HepG2 (cell line): ENCODE measurements at regions not wholly inside any gene's neighbourhood (a gene's known extent, or its start where the extent isn't known, plus 50 kb on each side); places are given as distances from the start of the nearest gene placed in this dataset.
A peak's percentile ranks its signal among the peaks of the same experiment; 100 is the strongest.

ENCODE experiments used
- ATAC-seq: fragments of 200-7000 bp; cut with Tn5 transposase; 3 replicates; pipeline ENCODE4 v1.9.1; 2020; ENCODE audit warnings: mild to moderate bottlenecking, moderate library complexity
- BruUV-seq: library from RNA; stranded (reverse); fragments of 400-500 nt; replicated peaks from 2 replicates; lab custom pipeline; 2021; lab: Mats Ljungman, UMichigan
- CTCF ChIA-PET: fragments of 300-600 bp; formaldehyde crosslinking; extraction: SDS; loops from one replicate; lab custom pipeline; 2021; ENCODE audit warnings: low total read pairs, inconsistent platforms, low intra/inter-chr PET ratio; lab: Yijun Ruan, JAX
- POLR2A ChIA-PET: fragments of 350-600 bp; sonication (Branson Sonifier 250); formaldehyde crosslinking; loops from one replicate; lab custom pipeline; 2020; ENCODE audit warnings: antibody characterized with exemption, inconsistent platforms; lab: Yijun Ruan, JAX
- DNase-seq: peaks from one replicate; pipeline ENCODE4 v3.0.0-alpha.2; 2015; ENCODE audit warnings: low spot score
- FAIRE-seq: peaks from 3 replicates; lab custom pipeline; 2011; peaks lifted over from hg19 to GRCh38; lab: Jason Lieb, UNC
- H2AFZ ChIP-seq: one replicate; pipeline ENCODE4 v1.6.1; 2011; ENCODE audit warnings: low read length, inconsistent platforms
- H3K27ac ChIP-seq: fragments of 300-600 bp; 3 replicates; pipeline ENCODE4 v1.8.0; 2011; ENCODE audit warnings: mixed run types, mild to moderate bottlenecking, mixed read lengths, low read length, inconsistent platforms; ENCODE audit not compliant: insufficient read depth; ENCODE audit errors: extremely low read length
- H3K27me3 ChIP-seq, 2 experiments: fragments of 200-600 bp in 1 of 2; 2 replicates in 1 of 2; 3 replicates in 1 of 2; pipeline versions ENCODE4 v1.6.0 to v1.8.0; 2011; ENCODE audit warnings: low read length in 2 of 2, mild to moderate bottlenecking in 2 of 2, moderate library complexity in 2 of 2, inconsistent platforms in 1 of 2; ENCODE audit not compliant: insufficient read depth in 2 of 2, control insufficient read depth in 1 of 2
- H3K36me3 ChIP-seq, 2 experiments: fragments of 200-600 bp in 1 of 2; replicated peaks in 1 of 2; 2 replicates in 1 of 2; 3 replicates in 1 of 2; pipeline versions ENCODE4 v1.5.1 to v1.8.0; 2011; ENCODE audit warnings: low read length in 2 of 2, inconsistent platforms in 1 of 2; ENCODE audit not compliant: insufficient read depth in 2 of 2, control insufficient read depth in 1 of 2
- H3K4me1 ChIP-seq: 2 replicates; pipeline ENCODE4 v1.5.1; 2012; ENCODE audit warnings: low read length, inconsistent platforms; ENCODE audit not compliant: insufficient read depth
- H3K4me2 ChIP-seq: 2 replicates; pipeline ENCODE4 v1.6.0; 2011; ENCODE audit warnings: low read depth, low read length, inconsistent platforms
- H3K4me3 ChIP-seq, 3 experiments: fragments of 200-600 bp in 1 of 3; sonication (generic), shearing (Covaris generic) in 1 of 3; replicated peaks in 1 of 3; 2 replicates each; pipeline ENCODE4 v1.5.1; 2011 to 2016; ENCODE audit warnings: low read length in 3 of 3, inconsistent platforms in 2 of 3, low read depth in 2 of 3, mild to moderate bottlenecking in 2 of 3, control low read depth in 1 of 3, mixed read lengths in 1 of 3; ENCODE audit not compliant: insufficient read depth in 1 of 3
- H3K79me2 ChIP-seq: one replicate; pipeline ENCODE4 v1.6.1; 2011; ENCODE audit warnings: low read length, inconsistent platforms; ENCODE audit not compliant: insufficient read depth
- H3K9ac ChIP-seq: 2 replicates; pipeline ENCODE4 v1.6.0; 2011; ENCODE audit warnings: mild to moderate bottlenecking, low read depth, low read length, inconsistent platforms; ENCODE audit not compliant: insufficient read depth
- H3K9me3 ChIP-seq: 2 replicates; pipeline ENCODE4 v1.5.1; 2012; ENCODE audit warnings: mild to moderate bottlenecking, low read length
- H4K20me1 ChIP-seq: 2 replicates; pipeline ENCODE4 v1.6.0; 2011; ENCODE audit warnings: inconsistent platforms, mild to moderate bottlenecking, low read length, moderate library complexity; ENCODE audit not compliant: insufficient read depth
- BCL3 ChIP-seq: sonication (generic); formaldehyde crosslinking; IDR thresholded peaks from 2 replicates; pipeline ENCODE4 v1.5.1; 2020; ENCODE audit warnings: mild to moderate bottlenecking, missing genetic modification reagents, moderate library complexity
- CTCF ChIP-seq: sonication (generic); formaldehyde crosslinking; IDR thresholded peaks from 2 replicates; pipeline ENCODE4 v1.5.0; 2020; ENCODE audit warnings: mild to moderate bottlenecking, missing genetic modification reagents, moderate library complexity
- DMTF1 ChIP-seq: sonication (generic); formaldehyde crosslinking; IDR thresholded peaks from 2 replicates; pipeline ENCODE4 v1.4.0; 2020; ENCODE audit warnings: mild to moderate bottlenecking, missing genetic modification reagents
- EEA1 ChIP-seq: sonication (generic); formaldehyde crosslinking; IDR thresholded peaks from 2 replicates; pipeline ENCODE4 v1.5.1; 2020; ENCODE audit warnings: mild to moderate bottlenecking, missing genetic modification reagents, borderline replicate concordance
- FLYWCH1 ChIP-seq: sonication (generic); formaldehyde crosslinking; IDR thresholded peaks from 2 replicates; pipeline ENCODE4 v1.8.1; 2023; ENCODE audit warnings: mild to moderate bottlenecking, missing genetic modification reagents
- FOSL2 ChIP-seq: sonication (generic); formaldehyde crosslinking; IDR thresholded peaks from 2 replicates; pipeline ENCODE4 v1.4.0; 2020; ENCODE audit warnings: missing genetic modification reagents
- HIVEP1 ChIP-seq: sonication (generic); formaldehyde crosslinking; IDR thresholded peaks from 2 replicates; pipeline ENCODE4 v1.4.0; 2020; ENCODE audit warnings: mild to moderate bottlenecking, missing genetic modification reagents
- JUNB ChIP-seq: sonication (generic); formaldehyde crosslinking; IDR thresholded peaks from 2 replicates; pipeline ENCODE4 v1.8.0; 2022; ENCODE audit warnings: missing genetic modification reagents, mild to moderate bottlenecking, borderline replicate concordance
- ZNF260 ChIP-seq: sonication (generic); formaldehyde crosslinking; IDR thresholded peaks from 2 replicates; pipeline ENCODE4 v1.4.0; 2020; ENCODE audit warnings: missing genetic modification reagents, low read depth, mild to moderate bottlenecking, borderline replicate concordance
- ZNF282 ChIP-seq: fragments of 450-650 bp; IDR thresholded peaks from 2 replicates; pipeline ENCODE4 v1.6.1; 2018; ENCODE audit not compliant: partially characterized antibody
- ZNF720 ChIP-seq: sonication (generic); formaldehyde crosslinking; IDR thresholded peaks from 2 replicates; pipeline ENCODE4 v1.4.0; 2020; ENCODE audit warnings: missing genetic modification reagents
- WGBS: methylation state at CpG from one replicate; pipeline ENCODE4 v1.1.6; 2017; ENCODE audit warnings: low lambda C conversion rate; 5-methylcytosine and 5-hydroxymethylcytosine counted together
- in situ Hi-C: cut with HindIII; loops from 2 replicates; pipeline ENCODE4 v1.10.0; 2017; ENCODE audit warnings: low pct_unique_long_range_greater_than_20kb; ENCODE audit not compliant: extremely low pct_ligation_motif_present
- intact Hi-C: fragments of 100-400 bp; cut with micrococcal nuclease; formaldehyde crosslinking; loops from one replicate; pipeline ENCODE4 v1.10.0; 2022; ENCODE audit not compliant: unreplicated experiment

- Histone ChIP-seq H2AFZ (no peak overlapping the region), H3K27ac (no peak overlapping the region), H3K27me3 (no peaks in the 10 kb centered on the region; a peak in 2 of 5 replicates), H3K4me1 (peaks cover 8% of the 10 kb centered on the region; the same call in 1 of the 2 replicates), H3K4me3 (no peak overlapping the region), H3K9ac (no peak overlapping the region), H3K36me3 (no peaks in the 10 kb centered on the region), H3K79me2 (no peaks in the 10 kb centered on the region), H3K9me3 (no peaks in the 10 kb centered on the region), H3K4me2 (no peak overlapping the region), H4K20me1 (no peaks in the 10 kb centered on the region)
- ChIA-PET CTCF (no interaction called here), POLR2A (no interaction called here)
- intact Hi-C loops (no loop called here), in situ Hi-C loops (no loop called here)
- DNase-seq, result peak; percentile 68
- WGBS, result 18% methylated on average over 7 of the region's 7 CpGs
- peak; percentile 50 for ATAC-seq
- BruUV-seq, result no TSS peak
- FAIRE-seq, result no peak
- TF ChIP-seq FOSL2 (CRISPR knock-in tag), result peak; percentile 60
- TF ChIP-seq BCL3 (CRISPR knock-in tag), result no peak
Measured at GRCh38 chr1:224542783-224543440, 73.2 kb upstream of the CNIH3 start.

GRCh38 chr1:224543453-224543852 lies 72.7 kb upstream of the CNIH3 start:
- H2AFZ ChIP-seq, result no peak overlapping the region
- no peak overlapping the region for H3K9ac ChIP-seq
- BruUV-seq, result no TSS peak
- ChIA-PET POLR2A (no interaction called here), CTCF (no interaction called here)
- peaks cover 8% of the 10 kb centered on the region; the same call in 1 of the 2 replicates for H3K4me1 ChIP-seq
- no peaks in the 10 kb centered on the region for H3K79me2 ChIP-seq
- 74% methylated on average over 1 of the region's 1 CpG for WGBS
- intact Hi-C loops, result no loop called here
- no peak overlapping the region for H3K4me2 ChIP-seq
- no peak for DNase-seq
- H3K4me3 ChIP-seq, result no peak overlapping the region
- no peaks in the 10 kb centered on the region for H4K20me1 ChIP-seq
- in situ Hi-C loops, result no loop called here
- no peak for FAIRE-seq
- no peak for ATAC-seq
- H3K27ac ChIP-seq, result no peak overlapping the region
- no peaks in the 10 kb centered on the region for H3K9me3 ChIP-seq
- no peaks in the 10 kb centered on the region; a peak in 2 of 5 replicates for H3K27me3 ChIP-seq
- no peaks in the 10 kb centered on the region for H3K36me3 ChIP-seq
- TF ChIP-seq DMTF1 (CRISPR knock-in tag) (no peak), ZNF720 (CRISPR knock-in tag) (no peak), JUNB (no peak), FLYWCH1 (CRISPR knock-in tag) (no peak), ZNF260 (no peak), EEA1 (no peak), HIVEP1 (CRISPR knock-in tag) (no peak), CTCF (CRISPR knock-in tag) (no peak), ZNF282 (no peak)
